Heart left ventricle (tissue), 16 donors: ENCODE measurements at regions not wholly inside any gene's neighbourhood (a gene's known extent, or its start where the extent isn't known, plus 50 kb on each side); places are given as distances from the start of the nearest gene placed in this dataset.

ENCODE experiments used
- ATAC-seq, 4 donors: fragments of 200-7000 bp; cut with Tn5 transposase; one replicate each; pipeline ENCODE4 v1.9.1; 2020 to 2022; ENCODE audit warnings: moderate library complexity in 4 of 4, mild to moderate bottlenecking in 3 of 4, moderate number of reproducible peaks in 1 of 4
- DNase-seq, 5 donors: peaks; one replicate each; pipeline ENCODE4 v3.0.0-alpha.2; 2020
- H3K27ac ChIP-seq, 12 donors: fragments of 200-600 bp; sonication (generic) in 4 of 12; one replicate each; pipeline versions ENCODE4 v1.5.0 to v1.8.0; 2016 to 2022; ENCODE audit warnings: mild to moderate bottlenecking in 2 of 12
- H3K27me3 ChIP-seq, 9 donors: fragments of 200-600 bp; sonication (generic) in 2 of 9; one replicate each; pipeline versions ENCODE4 v1.5.1 to v1.8.0; 2016 to 2022; ENCODE audit warnings: mild to moderate bottlenecking in 3 of 9
- H3K36me3 ChIP-seq, 9 donors: fragments of 200-600 bp; sonication (generic) in 2 of 9; one replicate each; pipeline versions ENCODE4 v1.5.0 to v1.8.0; 2018 to 2022; ENCODE audit warnings: mild to moderate bottlenecking in 2 of 9
- H3K4me1 ChIP-seq, 12 donors: fragments of 200-600 bp; sonication (generic) in 4 of 12; one replicate each; pipeline versions ENCODE4 v1.5.0 to v1.8.0; 2016 to 2022; ENCODE audit warnings: mild to moderate bottlenecking in 3 of 12
- H3K4me3 ChIP-seq, 12 donors: fragments of 200-600 bp; sonication (generic) in 4 of 12; one replicate each; pipeline versions ENCODE4 v1.5.0 to v1.8.0; 2017 to 2022; ENCODE audit warnings: mild to moderate bottlenecking in 9 of 12, moderate library complexity in 4 of 12
- H3K9me3 ChIP-seq, 12 donors: fragments of 200-600 bp; sonication (generic) in 4 of 12; one replicate each; pipeline versions ENCODE4 v1.5.0 to v1.8.0; 2016 to 2022; ENCODE audit warnings: mild to moderate bottlenecking in 1 of 12
- CTCF ChIP-seq, 12 donors: fragments of 200-600 bp; sonication (generic) in 4 of 12; IDR thresholded peaks; one replicate each; pipeline versions ENCODE4 v1.5.0 to v1.8.0; 2018 to 2022; ENCODE audit warnings: antibody characterized with exemption in 12 of 12, mild to moderate bottlenecking in 5 of 12
- POLR2A ChIP-seq, 2 donors: fragments of 450-650 bp; IDR thresholded peaks; one replicate each; pipeline ENCODE4 v1.6.1; 2017; ENCODE audit warnings: antibody characterized with exemption in 2 of 2, mild to moderate bottlenecking in 2 of 2, moderate library complexity in 2 of 2
- WGBS, 4 donors: extraction: QIAGEN DNeasy Blood & Tissue Kit in 2 of 4; methylation state at CpG; one replicate each; pipeline versions ENCODE4 v1.1.5 to v1.1.7; 2013 to 2018; 5-methylcytosine and 5-hydroxymethylcytosine counted together
- intact Hi-C, 10 donors: fragments of 100-400 bp; cut with DNase I; formaldehyde crosslinking; loops; one replicate each; pipeline versions ENCODE4 v1.11.1 to v1.14.2; 2022
- donor health status: ischemic (EF 13 %, LVEDD 7.1; RV severe dilation, severe dysfunction).
- donor health status: healthy with polysubstance abuse.
- donor health status: DM: no; HTN: yes; CAD: no.
- donor health status: DM: no; HTN: no; CAD: no.
- donor health status: ischemic (EF 25% LVEDD 6.9; RV normal size, moderate dysfunction).
- donor health status: ischemic (EF 25% LVEDD 5.7; RV mildly dilated, moderate dysfunction).
- donor health status: healthy.
- donor health status: DM: yes; HTN: yes; CAD: no.
- donor health status: ischemic (EF 35%, LVEDD 5.7; RV mildly dilated, moderate dysfunction).
- donor health status: nonischemic (EF 11% LVEDD 7.7; RV severe dilation, severe dysfunction).
- donor health status: DM: yes; HTN: yes; CAD: no.
- donor health status: PGD.
- donor health status: ischemic (EF 29% LVEDD 5.4; RV normal size, mild dysfunction).
- donor health status: nonischemic (EF 23%, LVEDD 6.1; RV moderate dilation, normal function).

- H3K4me3 ChIP-seq = no peak overlapping the region
- 83 to 87% (median 84%) methylated on average over 2 of the region's 2 CpGs for WGBS, 4 donors
- ATAC-seq = no peak
- H3K9me3 ChIP-seq = no peaks in the 10 kb centered on the region
- no peaks in the 10 kb centered on the region for H3K36me3 ChIP-seq
- intact Hi-C loops = loop anchor here in 6 of 10 donors (10.0 kb wide), 4 partner anchors 74 to 274 kb away; partner anchors contain the start of gene MSN (in 3 of the 6)
- peaks cover 0 to 19% (median 5%) of the 10 kb centered on the region in 12 donors for H3K4me1 ChIP-seq
- TF ChIP-seq CTCF (IDR thresholded peaks at IDR 0.05) (no peak), POLR2A (IDR thresholded peaks at IDR 0.05) (no peak)
- H3K27me3 ChIP-seq = peaks cover 0 to 34% (median 0%) of the 10 kb centered on the region in 9 donors
- H3K27ac ChIP-seq = no peak overlapping the region
- no peak for DNase-seq
Measured at GRCh38 chrX:65591206-65591605, 56.6 kb upstream of the LAS1L start.

GRCh38 chrX:65589304-65589703 lies 54.7 kb upstream of the LAS1L start:
- peaks cover 0 to 35% (median 0%) of the 10 kb centered on the region in 9 donors for H3K27me3 ChIP-seq
- H3K27ac ChIP-seq = no peak overlapping the region
- H3K4me3 ChIP-seq = no peak overlapping the region
- no peaks in the 10 kb centered on the region for H3K36me3 ChIP-seq
- 58 to 80% (median 74%) methylated on average over 4 of the region's 4 CpGs for WGBS, 4 donors
- ATAC-seq = no peak
- intact Hi-C loops = loop anchor here in 4 of 10 donors (5.0 to 10.0 kb wide), 3 partner anchors 525 to 1143 kb away; no protein-coding TSS in a partner anchor
- H3K4me1 ChIP-seq = peaks cover 0 to 10% (median 0%) of the 10 kb centered on the region in 12 donors
- H3K9me3 ChIP-seq = no peaks in the 10 kb centered on the region
- TF ChIP-seq CTCF (IDR thresholded peaks at IDR 0.05) (no peak), POLR2A (IDR thresholded peaks at IDR 0.05) (no peak)
- DNase-seq = no peak

- intact Hi-C loops = loop anchor here in 4 of 10 donors (5.0 to 10.0 kb wide), 3 partner anchors 526 to 1144 kb away; no protein-coding TSS in a partner anchor
- peaks cover 0 to 10% (median 0%) of the 10 kb centered on the region in 12 donors for H3K4me1 ChIP-seq
- no peaks in the 10 kb centered on the region for H3K9me3 ChIP-seq
- ATAC-seq (no peak), DNase-seq (no peak)
- H3K36me3 ChIP-seq = no peaks in the 10 kb centered on the region
- no peak for TF ChIP-seq CTCF (IDR thresholded peaks at IDR 0.05)
- TF ChIP-seq POLR2A (IDR thresholded peaks at IDR 0.05) = no peak
- H3K27ac ChIP-seq = peak overlapping the region in 4 of 12 donors; percentile 29 to 72 (median 52)
- peaks cover 0 to 35% (median 0%) of the 10 kb centered on the region in 9 donors for H3K27me3 ChIP-seq
- peak overlapping the region in 5 of 12 donors; percentile 14 to 38 (median 33) for H3K4me3 ChIP-seq
- WGBS, 4 donors = 79 to 94% (median 83%) methylated on average over 1 of the region's 1 CpG
Measured at GRCh38 chrX:65588795-65589194, 54.2 kb upstream of the LAS1L start.

- peak overlapping the region in 7 of 12 donors; percentile 22 to 72 (median 52) for H3K27ac ChIP-seq
- H3K9me3 ChIP-seq = no peaks in the 10 kb centered on the region
- ATAC-seq (peak; percentile 65 to 87 (median 78)), DNase-seq (peak; percentile 65 to 85 (median 73))
- H3K4me1 ChIP-seq = peaks cover 0 to 10% (median 0%) of the 10 kb centered on the region in 12 donors
- no peak for TF ChIP-seq POLR2A (IDR thresholded peaks at IDR 0.05)
- no peak for TF ChIP-seq CTCF (IDR thresholded peaks at IDR 0.05)
- H3K36me3 ChIP-seq = no peaks in the 10 kb centered on the region
- peak overlapping the region in 7 of 12 donors; percentile 14 to 38 (median 33) for H3K4me3 ChIP-seq
- peaks cover 0 to 27% (median 0%) of the 10 kb centered on the region in 9 donors for H3K27me3 ChIP-seq
- WGBS, 4 donors = 24 to 50% (median 38%) methylated on average over 10 of the region's 10 CpGs
- intact Hi-C loops = loop anchor here in 4 of 10 donors (5.0 to 10.0 kb wide), 3 partner anchors 527 to 1144 kb away; no protein-coding TSS in a partner anchor
Measured at GRCh38 chrX:65587616-65588526, 53.3 kb upstream of the LAS1L start.
